NCI-H1694 (cell line): ENCODE measurements at regions not wholly inside any gene's neighbourhood (a gene's known extent, or its start where the extent isn't known, plus 50 kb on each side); places are given as distances from the start of the nearest gene placed in this dataset.
"Not testable (repeated sequence)": the region's sequence is repeated elsewhere in the genome, so short reads cannot be mapped to it uniquely, and the experiment has no call there.

Experiments used
- DNase-seq: peaks from one replicate; lab custom pipeline; 2025; lab: John Stamatoyannopoulos, UW

- DNase-seq, result no peak
These were observed 238.2 kb upstream of the NEBL start for GRCh38 chr10:21135023-21135931.

- no peak for DNase-seq
These were observed 237.5 kb upstream of the NEBL start for GRCh38 chr10:21134645-21135022.

- DNase-seq, result no peak
These were observed 233.8 kb upstream of the NEBL start for GRCh38 chr10:21130683-21131442.

GRCh38 chr10:21130108-21130507, 233.0 kb upstream of the NEBL start:
- DNase-seq, result no peak

- DNase-seq, result no peak
These were observed 228.5 kb upstream of the NEBL start for GRCh38 chr10:21125471-21126228.

GRCh38 chr10:21122907-21123306, 225.8 kb upstream of the NEBL start:
- DNase-seq, result no peak

- not testable (repeated sequence) for DNase-seq
These were observed 224.7 kb upstream of the NEBL start for GRCh38 chr10:21121822-21122221.

GRCh38 chr10:21114683-21115082, 217.6 kb upstream of the NEBL start:
- DNase-seq, result no peak

GRCh38 chr10:21110358-21110757, 213.2 kb upstream of the NEBL start:
- no peak for DNase-seq

GRCh38 chr10:21106931-21107330, 209.8 kb upstream of the NEBL start:
- not testable (repeated sequence) for DNase-seq

- not testable (repeated sequence) for DNase-seq
These were observed 208.2 kb upstream of the NEBL start for GRCh38 chr10:21105331-21105730.

GRCh38 chr10:21100871-21101514, 203.9 kb upstream of the NEBL start:
- DNase-seq, result no peak

- DNase-seq, result no peak
These were observed 203.1 kb upstream of the NEBL start for GRCh38 chr10:21100190-21100589.

- DNase-seq, result no peak
These were observed 202.4 kb upstream of the NEBL start for GRCh38 chr10:21099291-21100062.

- no peak for DNase-seq
These were observed 200.8 kb upstream of the NEBL start for GRCh38 chr10:21097926-21098355.

GRCh38 chr10:21095494-21096055, 198.5 kb upstream of the NEBL start:
- DNase-seq, result no peak

GRCh38 chr10:21095073-21095472, 198.0 kb upstream of the NEBL start:
- DNase-seq, result no peak

GRCh38 chr10:21092683-21093524, 195.8 kb upstream of the NEBL start:
- DNase-seq, result no peak

- DNase-seq, result no peak
These were observed 193.5 kb upstream of the NEBL start for GRCh38 chr10:21090609-21091082.

GRCh38 chr10:21087476-21087875, 190.4 kb upstream of the NEBL start:
- DNase-seq, result no peak
